Bronchial epithelial cell (primary cell): ENCODE measurements at regions not wholly inside any gene's neighbourhood (a gene's known extent, or its start where the extent isn't known, plus 50 kb on each side); places are given as distances from the start of the nearest gene placed in this dataset.

Source experiments
- DNase-seq: peaks from one replicate; pipeline ENCODE4 v3.0.0-alpha.2; 2010; ENCODE audit warnings: low read depth
- FAIRE-seq: peaks from 2 replicates; lab custom pipeline; 2011; peaks lifted over from hg19 to GRCh38; lab: Jason Lieb, UNC
- H3K27me3 ChIP-seq: 2 replicates; pipeline ENCODE4 v1.5.1; 2011; ENCODE audit warnings: low read length; ENCODE audit not compliant: control insufficient read depth, insufficient read depth
- H3K36me3 ChIP-seq: 2 replicates; pipeline ENCODE4 v1.5.1; 2011; ENCODE audit warnings: low read length; ENCODE audit not compliant: control insufficient read depth, insufficient read depth
- H3K4me3 ChIP-seq: 2 replicates; pipeline ENCODE4 v1.5.1; 2011; ENCODE audit warnings: mild to moderate bottlenecking, low read depth, low read length, control low read depth
- TF ChIP-seq, protein P1 (sequence below): IDR thresholded peaks from 2 replicates; pipeline ENCODE4 v1.5.1; 2011; ENCODE audit warnings: mild to moderate bottlenecking, moderate library complexity, low read length, control low read depth, inconsistent platforms; ENCODE audit not compliant: insufficient read depth, severe bottlenecking

DNA sequence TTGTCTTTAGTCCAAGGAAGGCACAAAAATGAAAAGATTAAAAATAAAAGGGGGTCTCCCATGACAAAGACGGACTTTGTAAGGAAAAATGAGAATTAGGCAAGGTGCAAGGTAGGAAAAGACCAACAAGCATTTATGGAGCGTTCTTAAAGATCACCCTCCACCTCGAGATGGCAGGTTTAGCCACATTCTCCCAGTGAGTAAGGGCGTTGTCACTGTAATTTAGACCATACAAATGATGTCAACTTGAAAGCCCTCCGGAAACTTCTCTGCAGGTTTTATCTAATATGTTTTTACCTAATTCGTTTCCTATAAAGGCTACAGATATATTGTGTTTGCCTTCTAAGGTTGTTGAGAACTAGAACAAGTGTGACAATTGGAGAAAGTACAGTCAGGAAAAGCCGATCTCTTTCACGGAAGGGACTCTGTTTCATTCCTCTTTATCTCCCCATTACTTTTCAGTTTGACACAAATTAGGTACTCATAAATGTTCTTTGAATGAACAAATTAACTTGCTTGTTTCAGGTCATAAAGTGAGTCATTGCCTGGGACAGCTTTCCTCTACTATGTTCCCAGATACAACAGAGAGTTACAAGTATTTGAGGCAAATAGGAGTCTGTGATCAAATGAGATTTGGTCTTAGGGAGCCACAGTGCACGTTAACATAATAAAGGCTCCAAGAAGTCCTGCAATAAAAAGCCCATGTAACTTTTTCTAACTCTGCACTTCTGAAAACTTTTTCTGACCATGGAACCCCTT, 102.6 kb upstream of the HABP2 start:
- Histone ChIP-seq H3K27me3 (peaks cover 2% of the 10 kb centered on the region), H3K36me3 (no peaks in the 10 kb centered on the region), H3K4me3 (no peak overlapping the region)
- TF ChIP-seq, protein P1, sequence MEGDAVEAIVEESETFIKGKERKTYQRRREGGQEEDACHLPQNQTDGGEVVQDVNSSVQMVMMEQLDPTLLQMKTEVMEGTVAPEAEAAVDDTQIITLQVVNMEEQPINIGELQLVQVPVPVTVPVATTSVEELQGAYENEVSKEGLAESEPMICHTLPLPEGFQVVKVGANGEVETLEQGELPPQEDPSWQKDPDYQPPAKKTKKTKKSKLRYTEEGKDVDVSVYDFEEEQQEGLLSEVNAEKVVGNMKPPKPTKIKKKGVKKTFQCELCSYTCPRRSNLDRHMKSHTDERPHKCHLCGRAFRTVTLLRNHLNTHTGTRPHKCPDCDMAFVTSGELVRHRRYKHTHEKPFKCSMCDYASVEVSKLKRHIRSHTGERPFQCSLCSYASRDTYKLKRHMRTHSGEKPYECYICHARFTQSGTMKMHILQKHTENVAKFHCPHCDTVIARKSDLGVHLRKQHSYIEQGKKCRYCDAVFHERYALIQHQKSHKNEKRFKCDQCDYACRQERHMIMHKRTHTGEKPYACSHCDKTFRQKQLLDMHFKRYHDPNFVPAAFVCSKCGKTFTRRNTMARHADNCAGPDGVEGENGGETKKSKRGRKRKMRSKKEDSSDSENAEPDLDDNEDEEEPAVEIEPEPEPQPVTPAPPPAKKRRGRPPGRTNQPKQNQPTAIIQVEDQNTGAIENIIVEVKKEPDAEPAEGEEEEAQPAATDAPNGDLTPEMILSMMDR, result no peak
- DNase-seq (no peak), FAIRE-seq (no peak)

DNA sequence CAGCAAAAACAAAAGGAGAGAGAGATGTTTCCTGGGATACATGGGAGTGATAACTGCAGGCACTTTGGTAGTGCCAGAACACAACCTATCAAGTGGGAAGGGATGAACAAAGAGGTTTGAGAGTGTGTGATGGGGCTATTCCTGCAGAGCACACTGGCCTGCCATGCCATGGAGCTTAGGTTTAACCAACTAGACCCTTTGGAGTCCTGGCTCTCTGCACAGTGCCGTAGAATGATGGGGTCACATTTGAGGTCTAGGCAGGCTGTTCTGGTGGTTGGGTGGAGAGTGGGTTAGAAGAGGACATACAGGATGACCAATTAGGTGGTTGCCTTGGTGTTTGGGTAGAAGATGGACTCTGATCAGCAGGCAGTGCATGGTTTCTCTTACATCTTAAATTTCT, 101.9 kb upstream of the HABP2 start:
- no peaks in the 10 kb centered on the region for H3K36me3 ChIP-seq
- TF ChIP-seq, protein P1, result no peak
- no peak overlapping the region for H3K4me3 ChIP-seq
- FAIRE-seq (no peak), DNase-seq (no peak)
- H3K27me3 ChIP-seq, result peaks cover 2% of the 10 kb centered on the region

DNA sequence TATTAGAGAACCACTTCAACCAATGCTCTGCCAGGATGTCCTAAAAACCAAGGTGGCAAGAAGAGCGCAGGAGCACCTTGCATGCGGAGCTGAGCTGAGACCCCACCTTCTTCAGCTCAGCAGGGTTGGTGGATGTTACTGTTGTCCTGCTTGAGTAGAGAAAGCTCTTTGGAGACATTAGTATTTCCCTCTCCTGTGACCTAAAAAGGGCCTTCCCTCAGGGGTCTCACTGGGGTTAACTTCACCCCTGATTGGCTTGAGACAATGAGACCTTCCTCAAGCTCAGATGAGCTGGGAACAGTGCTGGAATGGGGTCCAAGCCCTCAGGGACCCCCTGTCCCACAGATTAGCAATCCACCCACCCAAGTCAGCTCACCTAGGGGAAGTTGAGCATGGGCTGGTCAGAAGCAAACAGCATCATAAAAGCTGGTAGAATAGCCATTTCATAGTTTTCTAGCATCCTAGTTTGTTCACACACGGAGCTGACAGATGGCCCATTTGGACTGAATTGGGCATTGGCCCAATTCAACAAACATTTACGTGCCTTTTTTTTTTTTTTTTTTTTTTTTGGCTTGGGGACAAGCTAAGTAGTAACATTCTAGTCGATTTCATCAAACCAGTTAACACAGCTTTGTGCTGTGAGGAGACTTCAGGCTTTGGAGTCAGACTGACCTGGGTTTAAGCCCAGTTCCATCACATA, 100.6 kb upstream of the HABP2 start:
- Histone ChIP-seq H3K36me3 (no peaks in the 10 kb centered on the region), H3K27me3 (peaks cover 2% of the 10 kb centered on the region), H3K4me3 (no peak overlapping the region)
- TF ChIP-seq, protein P1, result no peak
- DNase-seq, result no peak
- no peak for FAIRE-seq

DNA sequence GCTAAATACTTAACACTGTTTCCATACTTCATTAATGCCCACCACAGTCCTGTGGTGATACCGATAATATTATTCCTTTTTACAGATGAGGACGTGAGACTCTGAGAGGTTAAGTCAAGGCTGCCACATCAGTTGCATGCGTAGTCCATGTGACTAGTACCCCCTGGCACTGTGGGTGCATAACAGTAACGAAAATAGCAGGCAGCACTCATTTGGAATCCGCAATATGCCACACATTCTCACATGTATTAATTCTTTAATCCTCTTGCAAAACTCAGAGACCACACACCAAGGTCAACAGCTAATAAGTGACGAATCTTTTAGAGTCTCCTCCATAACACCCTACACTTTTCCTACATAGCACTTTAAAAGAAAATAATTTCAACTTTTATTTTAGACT, 99.5 kb upstream of the HABP2 start:
- TF ChIP-seq, protein P1, result no peak
- DNase-seq (no peak), FAIRE-seq (no peak)
- H3K36me3 ChIP-seq, result no peaks in the 10 kb centered on the region
- H3K4me3 ChIP-seq, result no peak overlapping the region
- H3K27me3 ChIP-seq, result peaks cover 2% of the 10 kb centered on the region

DNA sequence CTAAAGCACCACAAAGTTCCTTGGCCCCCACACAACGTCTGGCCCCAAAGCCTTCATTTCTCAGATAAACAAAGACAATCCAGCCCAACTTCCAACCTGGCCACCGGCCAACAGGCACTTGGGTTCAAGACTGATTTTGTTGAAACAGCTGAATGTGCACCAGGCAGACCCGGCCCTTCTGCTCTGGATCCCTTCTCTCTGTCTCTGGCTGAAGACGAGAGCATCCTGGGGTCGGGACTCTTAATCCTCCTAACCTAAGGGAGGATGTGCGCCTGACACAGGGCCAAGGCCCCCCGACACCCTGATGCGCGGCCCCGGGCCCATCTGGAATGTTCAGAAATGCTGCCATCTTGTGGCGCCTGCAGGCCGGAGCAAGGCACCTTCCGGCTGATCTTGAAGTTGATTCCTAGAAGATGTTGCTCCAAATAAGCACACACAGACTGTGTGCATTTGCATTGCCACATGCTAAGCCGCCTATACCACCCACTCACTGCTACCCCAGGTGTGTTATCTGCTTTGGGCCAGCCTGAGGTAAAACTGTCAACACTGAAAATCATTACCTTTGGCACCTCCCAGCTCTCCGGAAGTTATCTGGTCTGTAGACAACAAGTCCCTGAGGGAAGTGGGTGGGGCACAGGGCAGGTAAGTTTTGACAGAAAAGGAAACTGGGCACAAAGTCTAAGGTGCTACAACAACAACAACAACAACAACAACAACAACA, 98.4 kb upstream of the HABP2 start:
- peaks cover 2% of the 10 kb centered on the region for H3K27me3 ChIP-seq
- H3K36me3 ChIP-seq, result no peaks in the 10 kb centered on the region
- no peak for FAIRE-seq
- DNase-seq, result peak; percentile 29
- TF ChIP-seq, protein P1, result peak; percentile 84
- no peak overlapping the region for H3K4me3 ChIP-seq
